Mesenchymal stem cell (in vitro differentiated cells and primary cell): ENCODE measurements at regions not wholly inside any gene's neighbourhood (a gene's known extent, or its start where the extent isn't known, plus 50 kb on each side); places are given as distances from the start of the nearest gene placed in this dataset.
"Not testable (repeated sequence)": the region's sequence is repeated elsewhere in the genome, so short reads cannot be mapped to it uniquely, and the experiment has no call there.

ENCODE experiments used
- DNase-seq: peaks from one replicate; pipeline ENCODE4 v3.0.0-alpha.2; 2013
- H2AFZ ChIP-seq: one replicate; pipeline ENCODE4 v1.6.1; 2013; ENCODE audit warnings: low read depth, mild to moderate bottlenecking, control low read depth, inconsistent platforms, low read length, moderate library complexity
- H2AK5ac ChIP-seq: 2 replicates; pipeline ENCODE4 v1.6.1; 2013; ENCODE audit warnings: low read length, moderate library complexity, mild to moderate bottlenecking, inconsistent platforms; ENCODE audit not compliant: severe bottlenecking
- H2BK120ac ChIP-seq: one replicate; pipeline ENCODE4 v1.6.1; 2013; ENCODE audit warnings: low read depth, mild to moderate bottlenecking, inconsistent platforms, low read length, moderate library complexity
- H2BK12ac ChIP-seq, 2 experiments: one replicate each; pipeline ENCODE4 v1.6.1; 2013; ENCODE audit warnings: inconsistent platforms in 2 of 2, low read length in 2 of 2, mild to moderate bottlenecking in 2 of 2, moderate library complexity in 2 of 2, control low read depth in 1 of 2
- H2BK15ac ChIP-seq: one replicate; pipeline ENCODE4 v1.6.1; 2013; ENCODE audit warnings: mild to moderate bottlenecking, low read depth, inconsistent platforms; ENCODE audit not compliant: poor library complexity, severe bottlenecking
- H2BK5ac ChIP-seq: 2 replicates; pipeline ENCODE4 v1.6.1; 2013; ENCODE audit warnings: low read depth, mild to moderate bottlenecking, low read length, control low read depth, inconsistent platforms; ENCODE audit not compliant: poor library complexity, severe bottlenecking
- H3K14ac ChIP-seq, 2 experiments: one replicate each; pipeline ENCODE4 v1.6.1; 2013; ENCODE audit warnings: inconsistent platforms in 2 of 2, low read length in 2 of 2, control low read depth in 1 of 2, mild to moderate bottlenecking in 1 of 2, moderate library complexity in 1 of 2
- H3K18ac ChIP-seq, 2 experiments: one replicate each; pipeline ENCODE4 v1.6.1; 2013; ENCODE audit warnings: inconsistent platforms in 2 of 2, low read length in 2 of 2, control low read depth in 1 of 2, low read depth in 1 of 2, mild to moderate bottlenecking in 1 of 2
- H3K23ac ChIP-seq, 2 experiments: one replicate each; pipeline ENCODE4 v1.6.1; 2013; ENCODE audit warnings: inconsistent platforms in 2 of 2, low read length in 2 of 2, mild to moderate bottlenecking in 2 of 2, moderate library complexity in 2 of 2, control low read depth in 1 of 2
- H3K27ac ChIP-seq: 2 replicates; pipeline ENCODE4 v1.5.1; 2013; ENCODE audit warnings: mild to moderate bottlenecking, moderate library complexity, low read length, control low read depth, inconsistent platforms; ENCODE audit not compliant: poor library complexity, severe bottlenecking
- H3K27me3 ChIP-seq, 2 experiments: 2 replicates each; pipeline versions ENCODE4 v1.6.1 to v1.7.0; 2013; ENCODE audit warnings: low read length in 2 of 2, mild to moderate bottlenecking in 2 of 2, moderate library complexity in 2 of 2, control low read depth in 1 of 2, inconsistent platforms in 1 of 2; ENCODE audit not compliant: control insufficient read depth in 1 of 2, insufficient read depth in 1 of 2
- H3K36me3 ChIP-seq, 2 experiments: 2 replicates each; pipeline versions ENCODE4 v1.6.1 to v1.7.0; 2013; ENCODE audit warnings: low read length in 2 of 2, control low read depth in 1 of 2, inconsistent platforms in 1 of 2, low read depth in 1 of 2, mild to moderate bottlenecking in 1 of 2; ENCODE audit not compliant: insufficient read depth in 2 of 2, control insufficient read depth in 1 of 2
- H3K4ac ChIP-seq, 2 experiments: one replicate each; pipeline ENCODE4 v1.6.1; 2013; ENCODE audit warnings: inconsistent platforms in 2 of 2, low read length in 2 of 2, mild to moderate bottlenecking in 2 of 2, moderate library complexity in 2 of 2, control low read depth in 1 of 2, low read depth in 1 of 2
- H3K4me1 ChIP-seq: 2 replicates; pipeline ENCODE4 v1.6.1; 2013; ENCODE audit warnings: low read depth, low read length, control low read depth; ENCODE audit not compliant: control insufficient read depth, insufficient read depth
- H3K4me2 ChIP-seq: 2 replicates; pipeline ENCODE4 v1.6.1; 2013; ENCODE audit warnings: low read length, mild to moderate bottlenecking, inconsistent platforms; ENCODE audit not compliant: poor library complexity, severe bottlenecking
- H3K4me3 ChIP-seq, 2 experiments: 2 replicates each; pipeline versions ENCODE4 v1.5.1 to v1.7.0; 2013; ENCODE audit warnings: low read length in 2 of 2, mild to moderate bottlenecking in 2 of 2, control low read depth in 1 of 2, low read depth in 1 of 2; ENCODE audit not compliant: insufficient read depth in 1 of 2
- H3K79me1 ChIP-seq: replicated peaks from 2 replicates; pipeline ENCODE4 v1.6.1; 2013; ENCODE audit warnings: mild to moderate bottlenecking, control low read depth, low read length, inconsistent platforms; ENCODE audit not compliant: poor library complexity, severe bottlenecking
- H3K9ac ChIP-seq: 2 replicates; pipeline ENCODE4 v1.7.0; 2013; ENCODE audit warnings: mild to moderate bottlenecking, low read length, moderate library complexity
- H3K9me3 ChIP-seq: 2 replicates; pipeline ENCODE4 v1.7.0; 2013; ENCODE audit warnings: mild to moderate bottlenecking, low read length; ENCODE audit not compliant: control insufficient read depth
- H4K8ac ChIP-seq: one replicate; pipeline ENCODE4 v1.6.1; 2013; ENCODE audit warnings: inconsistent platforms, mild to moderate bottlenecking, low read length, moderate library complexity
- H4K91ac ChIP-seq: one replicate; pipeline ENCODE4 v1.6.1; 2013; ENCODE audit warnings: mild to moderate bottlenecking, low read length, inconsistent platforms
- WGBS: methylation state at CpG from one replicate; pipeline ENCODE4 v1.1.7; 2013; ENCODE audit warnings: mixed read lengths; 5-methylcytosine and 5-hydroxymethylcytosine counted together

DNA sequence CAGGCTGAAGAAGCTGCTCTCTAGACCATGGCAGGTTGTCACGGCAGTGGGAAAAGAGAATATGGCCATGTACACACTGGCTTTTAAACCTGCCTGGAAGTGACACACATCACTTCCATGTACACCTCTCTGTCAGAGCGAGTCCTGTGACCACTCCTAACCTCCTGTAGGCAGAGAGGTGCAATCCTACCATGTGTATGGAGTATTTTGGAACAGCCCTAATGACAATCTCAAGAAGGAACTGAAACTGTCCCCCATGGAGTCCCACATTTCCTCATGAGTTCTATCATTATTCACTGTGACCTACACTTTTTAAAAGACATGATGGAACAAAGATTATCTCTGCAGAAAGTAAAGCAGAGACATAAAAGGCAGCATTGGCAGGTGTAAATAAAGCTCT, 153.4 kb upstream of the PFN2 start:
- Histone ChIP-seq H3K9ac (no peak overlapping the region), H3K27ac (no peak overlapping the region), H2BK12ac (no peak overlapping the region), H2BK120ac (no peak overlapping the region), H3K27me3 (peaks cover 0 to 3% of the 10 kb centered on the region in 2 experiments), H2BK5ac (no peak overlapping the region), H2BK15ac (no peak overlapping the region), H3K4ac (no peak overlapping the region), H3K79me1 (no peaks in the 10 kb centered on the region), H2AK5ac (no peak overlapping the region), H3K4me1 (no peaks in the 10 kb centered on the region), H4K8ac (no peak overlapping the region), H3K36me3 (no peaks in the 10 kb centered on the region), H3K14ac (no peak overlapping the region), H3K9me3 (peaks cover 6% of the 10 kb centered on the region), H3K4me3 (no peak overlapping the region), H3K4me2 (no peak overlapping the region), H3K18ac (peak overlapping the region in 1 of 2 experiments; percentile 6), H2AFZ (no peak overlapping the region), H3K23ac (no peak overlapping the region), H4K91ac (no peak overlapping the region)
- WGBS: 90% methylated on average over 2 of the region's 2 CpGs
- no peak for DNase-seq

DNA sequence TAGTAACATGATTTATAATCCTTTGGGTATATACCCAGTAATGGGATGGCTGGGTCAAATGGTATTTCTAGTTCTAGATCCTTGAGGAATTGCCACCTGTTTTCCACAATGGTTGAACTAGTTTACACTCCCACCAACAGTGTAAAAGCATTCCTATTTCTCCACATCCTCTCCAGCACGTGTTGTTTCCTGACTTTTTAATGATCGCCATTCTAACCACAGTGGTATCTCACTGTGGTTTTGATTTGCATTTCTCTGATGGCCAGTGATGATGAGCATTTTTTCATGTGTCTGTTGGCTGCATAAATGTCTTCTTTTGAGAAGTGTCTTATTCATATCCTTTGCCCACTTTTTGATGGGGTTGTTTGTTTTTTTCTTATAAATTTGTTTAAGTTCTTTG, 152.6 kb upstream of the PFN2 start:
- H2BK5ac ChIP-seq, H3K4me1 ChIP-seq, H2AK5ac ChIP-seq, H4K91ac ChIP-seq, H3K14ac ChIP-seq, DNase-seq, H2BK120ac ChIP-seq, H3K4me2 ChIP-seq, H3K9me3 ChIP-seq, H3K27ac ChIP-seq, H3K23ac ChIP-seq, H2BK15ac ChIP-seq, H3K27me3 ChIP-seq, H2BK12ac ChIP-seq, H2AFZ ChIP-seq, H3K18ac ChIP-seq, H4K8ac ChIP-seq, H3K36me3 ChIP-seq, H3K9ac ChIP-seq, H3K4ac ChIP-seq, H3K4me3 ChIP-seq, H3K79me1 ChIP-seq: not testable (repeated sequence)
- WGBS: 67% methylated on average over 1 of the region's 2 CpGs

DNA sequence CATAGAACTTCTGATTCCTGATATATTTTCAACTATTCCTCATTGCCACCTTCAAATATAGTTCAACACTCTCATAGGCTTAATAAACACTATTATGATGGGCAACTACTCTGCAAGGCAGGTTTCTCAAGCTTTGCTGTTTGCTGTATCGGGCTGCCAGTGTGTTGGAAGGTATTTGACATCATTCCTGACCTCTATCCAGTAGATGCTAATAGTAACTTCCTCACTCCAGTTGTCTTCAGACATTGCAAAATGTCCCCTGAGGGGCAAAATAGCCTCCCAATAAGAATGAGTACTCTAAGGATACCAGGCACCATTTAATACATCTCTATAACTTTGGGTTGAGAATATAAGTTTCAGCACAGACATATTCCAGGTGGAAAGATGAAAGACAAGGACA, 147.5 kb upstream of the PFN2 start:
- Histone ChIP-seq H2BK120ac (no peak overlapping the region), H2BK12ac (no peak overlapping the region), H3K4me2 (no peak overlapping the region), H3K14ac (no peak overlapping the region), H3K18ac (no peak overlapping the region), H3K4ac (no peak overlapping the region), H2AK5ac (no peak overlapping the region), H3K9me3 (peaks cover 6% of the 10 kb centered on the region), H4K8ac (no peak overlapping the region), H3K4me3 (no peak overlapping the region), H3K36me3 (no peaks in the 10 kb centered on the region), H2BK15ac (no peak overlapping the region), H3K79me1 (no peaks in the 10 kb centered on the region), H2BK5ac (no peak overlapping the region), H3K27me3 (peaks cover 0 to 3% of the 10 kb centered on the region in 2 experiments), H3K9ac (no peak overlapping the region), H4K91ac (no peak overlapping the region), H2AFZ (no peak overlapping the region), H3K4me1 (no peaks in the 10 kb centered on the region), H3K27ac (no peak overlapping the region), H3K23ac (no peak overlapping the region)
- WGBS: 100% methylated on average over 1 of the region's 1 CpG
- no peak for DNase-seq

DNA sequence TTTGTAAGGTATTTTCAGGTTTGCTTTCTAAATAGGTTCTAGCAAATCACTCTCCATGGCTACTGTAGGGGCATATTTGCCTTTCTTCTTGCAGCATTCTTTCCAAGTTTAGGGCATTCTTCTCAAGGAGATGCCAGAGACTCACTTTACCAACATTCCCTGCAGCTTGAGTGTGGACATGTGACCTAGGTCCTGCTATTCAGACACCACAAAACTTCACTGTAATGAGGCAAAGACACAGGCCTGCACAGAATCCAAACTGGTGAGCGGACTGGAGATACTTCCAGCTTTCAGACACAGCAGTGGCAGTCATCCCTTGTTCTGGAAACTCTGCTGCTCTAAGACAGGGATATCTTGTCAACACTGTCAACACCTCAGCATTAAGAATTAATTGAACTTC, 146.4 kb upstream of the PFN2 start:
- H2BK15ac ChIP-seq: no peak overlapping the region
- WGBS: 100% methylated on average over 1 of the region's 1 CpG
- H3K4me2 ChIP-seq: no peak overlapping the region
- DNase-seq: peak; percentile 33
- no peak overlapping the region for H3K27ac ChIP-seq
- no peak overlapping the region for H3K4me3 ChIP-seq
- H3K9ac ChIP-seq: no peak overlapping the region
- H4K8ac ChIP-seq: peak overlapping the region; percentile 49
- H3K14ac ChIP-seq: no peak overlapping the region
- no peaks in the 10 kb centered on the region for H3K79me1 ChIP-seq
- H2BK120ac ChIP-seq: no peak overlapping the region
- H3K9me3 ChIP-seq: peaks cover 1% of the 10 kb centered on the region
- no peak overlapping the region for H3K18ac ChIP-seq
- H2AFZ ChIP-seq: no peak overlapping the region
- H2AK5ac ChIP-seq: no peak overlapping the region
- no peaks in the 10 kb centered on the region for H3K36me3 ChIP-seq
- H3K4ac ChIP-seq: no peak overlapping the region
- H2BK5ac ChIP-seq: no peak overlapping the region
- H4K91ac ChIP-seq: no peak overlapping the region
- peak overlapping the region in 1 of 2 experiments; percentile 34 for H2BK12ac ChIP-seq
- H3K23ac ChIP-seq: no peak overlapping the region
- peaks cover 0 to 3% of the 10 kb centered on the region in 2 experiments for H3K27me3 ChIP-seq
- no peaks in the 10 kb centered on the region for H3K4me1 ChIP-seq
